Uterus (tissue), 3 donors: ENCODE measurements at regions not wholly inside any gene's neighbourhood (a gene's known extent, or its start where the extent isn't known, plus 50 kb on each side); places are given as distances from the start of the nearest gene placed in this dataset.

Experiments used
- DNase-seq, 2 donors: peaks; one replicate each; pipeline ENCODE4 v3.0.0-alpha.2; 2019 to 2020
- H3K27ac ChIP-seq, 2 donors: fragments of 200-600 bp; sonication (generic); 1 replicate in 1 of 2; 2 replicates in 1 of 2; pipeline ENCODE4 v1.5.1; 2016 to 2018
- H3K27me3 ChIP-seq, 2 donors: fragments of 200-600 bp; sonication (generic); one replicate each; pipeline ENCODE4 v1.5.1; 2018 to 2019; ENCODE audit warnings: control low read depth in 1 of 2
- H3K36me3 ChIP-seq, 2 donors: fragments of 200-600 bp; sonication (generic); one replicate each; pipeline ENCODE4 v1.5.1; 2019; ENCODE audit warnings: control low read depth in 1 of 2
- H3K4me1 ChIP-seq, 2 donors: fragments of 200-600 bp; sonication (generic); one replicate each; pipeline ENCODE4 v1.5.1; 2018 to 2019; ENCODE audit warnings: control low read depth in 1 of 2
- H3K4me3 ChIP-seq, 2 donors: fragments of 200-600 bp; sonication (generic); 1 replicate in 1 of 2; 2 replicates in 1 of 2; pipeline ENCODE4 v1.5.1; 2018 to 2019; ENCODE audit warnings: mild to moderate bottlenecking in 1 of 2
- H3K9me3 ChIP-seq, 2 donors: fragments of 200-600 bp; sonication (generic); one replicate each; pipeline ENCODE4 v1.5.1; 2019; ENCODE audit warnings: control low read depth in 1 of 2
- POLR2A ChIP-seq, 2 donors: fragments of 450-650 bp; IDR thresholded peaks; one replicate each; pipeline ENCODE4 v1.6.1; 2016; ENCODE audit warnings: antibody characterized with exemption in 2 of 2, mild to moderate bottlenecking in 1 of 2, moderate library complexity in 1 of 2
- intact Hi-C: fragments of 100-400 bp; cut with DNase I; formaldehyde crosslinking; loops from one replicate; pipeline ENCODE4 v1.15.1; 2023; ENCODE audit warnings: low total_unique reads
- TF ChIP-seq, protein P1 (sequence below), 4 experiments: fragments of 200-600 bp in 2 of 4; fragments of 450-650 bp in 2 of 4; sonication (generic) in 2 of 4; IDR thresholded peaks; one replicate each; pipeline ENCODE4 v1.5.1; 2016 to 2019; ENCODE audit warnings: antibody characterized with exemption in 4 of 4, mild to moderate bottlenecking in 2 of 4, moderate library complexity in 1 of 4
- donor health status: DM: yes; HTN: yes; CAD: no.

DNA sequence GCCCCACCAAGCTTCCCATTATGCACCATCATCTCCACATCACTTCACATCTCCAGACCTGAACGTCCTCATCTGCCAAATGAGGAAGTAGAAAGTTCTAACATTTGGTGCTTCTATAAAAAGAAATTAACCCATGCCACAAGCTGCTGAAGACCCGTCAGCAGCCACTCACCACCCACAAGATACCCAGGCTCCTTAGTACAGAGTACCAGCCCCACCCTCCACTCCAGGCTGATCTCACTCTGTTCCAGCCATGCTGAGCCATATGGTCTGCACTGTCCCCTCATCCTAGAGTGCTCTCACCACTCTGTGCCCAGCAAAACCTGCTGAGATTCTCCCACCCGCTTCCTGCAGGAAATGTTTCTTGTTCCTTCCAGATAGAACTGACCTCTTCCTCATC lies 240.8 kb upstream of the PPARGC1A start:
- H3K27me3 ChIP-seq, result no peaks in the 10 kb centered on the region
- H3K9me3 ChIP-seq, result no peaks in the 10 kb centered on the region
- no peak for TF ChIP-seq POLR2A (IDR thresholded peaks at IDR 0.05)
- TF ChIP-seq, protein P1, sequence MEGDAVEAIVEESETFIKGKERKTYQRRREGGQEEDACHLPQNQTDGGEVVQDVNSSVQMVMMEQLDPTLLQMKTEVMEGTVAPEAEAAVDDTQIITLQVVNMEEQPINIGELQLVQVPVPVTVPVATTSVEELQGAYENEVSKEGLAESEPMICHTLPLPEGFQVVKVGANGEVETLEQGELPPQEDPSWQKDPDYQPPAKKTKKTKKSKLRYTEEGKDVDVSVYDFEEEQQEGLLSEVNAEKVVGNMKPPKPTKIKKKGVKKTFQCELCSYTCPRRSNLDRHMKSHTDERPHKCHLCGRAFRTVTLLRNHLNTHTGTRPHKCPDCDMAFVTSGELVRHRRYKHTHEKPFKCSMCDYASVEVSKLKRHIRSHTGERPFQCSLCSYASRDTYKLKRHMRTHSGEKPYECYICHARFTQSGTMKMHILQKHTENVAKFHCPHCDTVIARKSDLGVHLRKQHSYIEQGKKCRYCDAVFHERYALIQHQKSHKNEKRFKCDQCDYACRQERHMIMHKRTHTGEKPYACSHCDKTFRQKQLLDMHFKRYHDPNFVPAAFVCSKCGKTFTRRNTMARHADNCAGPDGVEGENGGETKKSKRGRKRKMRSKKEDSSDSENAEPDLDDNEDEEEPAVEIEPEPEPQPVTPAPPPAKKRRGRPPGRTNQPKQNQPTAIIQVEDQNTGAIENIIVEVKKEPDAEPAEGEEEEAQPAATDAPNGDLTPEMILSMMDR (IDR thresholded peaks at IDR 0.05), result no peak
- H3K4me1 ChIP-seq, result no peaks in the 10 kb centered on the region
- H3K4me3 ChIP-seq, result no peak overlapping the region
- no peaks in the 10 kb centered on the region for H3K36me3 ChIP-seq
- intact Hi-C loops, result no loop called here
- H3K27ac ChIP-seq, result no peak overlapping the region
- DNase-seq, result no peak

DNA sequence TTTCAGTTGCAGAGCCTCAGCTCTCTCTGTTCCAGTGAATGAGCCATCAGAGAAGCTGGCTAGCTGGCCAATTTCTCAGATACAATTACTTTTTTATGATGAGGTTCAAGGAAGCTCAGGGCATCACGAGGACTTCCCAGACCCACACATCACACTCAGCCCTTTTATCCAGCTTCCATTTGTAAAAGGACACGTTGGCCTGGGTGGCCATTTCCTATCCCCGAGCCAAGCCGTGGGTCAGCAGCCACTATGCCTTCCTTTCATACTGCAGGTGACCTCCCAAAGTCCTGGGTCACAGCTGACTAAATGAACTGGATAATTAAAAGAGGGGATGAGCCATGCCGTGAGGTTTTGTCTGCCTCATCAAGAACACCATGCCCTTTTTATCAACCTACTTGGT lies 236.9 kb upstream of the PPARGC1A start:
- no peaks in the 10 kb centered on the region for H3K4me1 ChIP-seq
- H3K4me3 ChIP-seq, result no peak overlapping the region
- intact Hi-C loops, result no loop called here
- no peaks in the 10 kb centered on the region for H3K36me3 ChIP-seq
- DNase-seq, result no peak
- no peak overlapping the region for H3K27ac ChIP-seq
- no peaks in the 10 kb centered on the region for H3K27me3 ChIP-seq
- TF ChIP-seq POLR2A (IDR thresholded peaks at IDR 0.05), result no peak
- TF ChIP-seq, protein P1 (IDR thresholded peaks at IDR 0.05), result no peak
- no peaks in the 10 kb centered on the region for H3K9me3 ChIP-seq

DNA sequence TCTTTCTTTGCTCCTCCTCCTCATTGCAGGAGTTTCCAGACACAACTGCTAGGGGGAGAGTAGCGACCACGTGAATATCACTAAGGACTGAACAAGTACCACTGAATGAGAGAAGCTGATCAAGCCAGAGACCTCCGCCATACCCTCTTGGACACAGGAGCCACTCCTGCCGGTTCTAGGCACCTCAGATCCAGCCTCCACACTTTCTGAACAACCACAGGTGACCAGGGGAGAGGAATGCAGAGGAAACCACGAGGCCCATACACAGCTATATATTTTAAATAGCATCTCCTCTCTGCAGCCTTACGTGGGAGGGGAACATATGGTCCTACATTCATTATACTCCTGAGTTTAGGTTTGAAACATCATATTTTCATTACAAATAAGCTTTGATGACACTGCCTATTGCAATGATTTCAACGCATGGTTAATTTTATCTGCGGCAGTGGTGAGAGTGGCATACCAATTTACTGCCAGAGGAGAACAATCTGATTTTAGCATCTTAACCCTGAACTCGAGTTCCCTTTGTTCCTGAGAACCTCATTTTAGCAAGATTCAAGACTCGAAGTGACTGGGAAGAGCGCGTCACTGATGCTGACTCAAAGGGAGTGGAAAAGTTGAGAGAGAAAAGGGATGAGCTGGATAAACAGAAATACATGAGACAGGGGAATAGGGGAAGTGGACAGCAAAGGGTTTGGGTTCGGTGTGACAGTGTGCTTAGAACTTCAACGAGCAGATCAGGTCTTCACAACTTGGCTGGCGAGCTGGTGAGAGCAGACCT lies 231.7 kb upstream of the PPARGC1A start:
- no peaks in the 10 kb centered on the region for H3K9me3 ChIP-seq
- intact Hi-C loops, result no loop called here
- no peaks in the 10 kb centered on the region for H3K4me1 ChIP-seq
- no peak overlapping the region for H3K27ac ChIP-seq
- TF ChIP-seq, protein P1 (IDR thresholded peaks at IDR 0.05), result no peak
- no peak for TF ChIP-seq POLR2A (IDR thresholded peaks at IDR 0.05)
- no peak for DNase-seq
- H3K4me3 ChIP-seq, result no peak overlapping the region
- no peaks in the 10 kb centered on the region for H3K36me3 ChIP-seq
- H3K27me3 ChIP-seq, result no peaks in the 10 kb centered on the region

DNA sequence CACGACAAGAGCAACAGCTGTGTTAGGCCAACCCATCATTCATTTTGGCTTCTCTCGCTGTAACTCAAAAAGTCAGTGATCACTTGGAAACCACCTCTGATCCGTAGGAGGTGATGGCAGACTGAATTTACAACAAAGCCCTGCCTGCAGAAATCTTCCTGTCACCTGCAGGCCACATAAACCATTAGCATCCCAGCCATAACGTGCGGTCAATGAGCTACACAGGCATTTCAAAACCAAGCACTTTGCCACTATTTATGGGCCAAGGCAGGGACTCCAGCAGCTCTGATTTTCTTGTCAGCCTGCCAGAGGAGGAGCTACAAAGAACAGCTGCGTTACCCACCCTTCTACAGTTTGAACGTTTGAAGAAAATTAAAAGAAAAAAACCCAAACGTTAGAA lies 228.1 kb upstream of the PPARGC1A start:
- TF ChIP-seq, protein P1 (IDR thresholded peaks at IDR 0.05), result no peak
- no peak for TF ChIP-seq POLR2A (IDR thresholded peaks at IDR 0.05)
- intact Hi-C loops, result no loop called here
- H3K27me3 ChIP-seq, result no peaks in the 10 kb centered on the region
- no peak overlapping the region for H3K27ac ChIP-seq
- H3K4me3 ChIP-seq, result no peak overlapping the region
- no peaks in the 10 kb centered on the region for H3K4me1 ChIP-seq
- no peaks in the 10 kb centered on the region for H3K9me3 ChIP-seq
- DNase-seq, result no peak
- H3K36me3 ChIP-seq, result no peaks in the 10 kb centered on the region

DNA sequence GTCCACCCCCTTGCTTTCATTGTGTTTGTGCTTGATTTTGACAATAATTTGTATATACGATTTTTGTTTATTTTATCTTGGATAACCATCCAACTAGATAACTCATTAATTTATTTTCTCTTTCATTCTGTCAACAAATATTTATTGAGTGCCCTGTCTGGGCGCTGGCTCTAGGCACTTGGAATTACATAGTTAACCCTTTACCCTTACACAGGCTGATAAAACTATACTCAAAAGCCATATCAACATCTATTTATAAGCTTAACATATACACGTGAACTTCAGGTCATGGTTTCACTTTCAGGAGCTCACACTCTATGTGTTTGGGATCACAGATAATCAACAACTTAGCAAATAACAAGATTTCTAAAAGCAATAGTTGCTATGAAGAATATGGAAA lies 226.3 kb upstream of the PPARGC1A start:
- H3K27ac ChIP-seq, result no peak overlapping the region
- H3K27me3 ChIP-seq, result no peaks in the 10 kb centered on the region
- intact Hi-C loops, result no loop called here
- H3K4me3 ChIP-seq, result no peak overlapping the region
- H3K36me3 ChIP-seq, result no peaks in the 10 kb centered on the region
- no peaks in the 10 kb centered on the region for H3K9me3 ChIP-seq
- DNase-seq, result no peak
- TF ChIP-seq, protein P1 (IDR thresholded peaks at IDR 0.05), result no peak
- TF ChIP-seq POLR2A (IDR thresholded peaks at IDR 0.05), result no peak
- no peaks in the 10 kb centered on the region for H3K4me1 ChIP-seq
